Mesendoderm (in vitro differentiated cells): ENCODE measurements at regions not wholly inside any gene's neighbourhood (a gene's known extent, or its start where the extent isn't known, plus 50 kb on each side); places are given as distances from the start of the nearest gene placed in this dataset.

Source experiments
- DNase-seq: peaks from one replicate; pipeline ENCODE4 v3.0.0; 2013
- H2AK5ac ChIP-seq: 2 replicates; pipeline ENCODE4 v1.6.1; 2013; ENCODE audit warnings: low read length, inconsistent platforms
- H2BK120ac ChIP-seq: 2 replicates; pipeline ENCODE4 v1.6.1; 2013; ENCODE audit warnings: low read depth, mild to moderate bottlenecking, low read length, moderate library complexity, mixed read lengths
- H2BK15ac ChIP-seq: replicated peaks from 2 replicates; pipeline ENCODE4 v1.6.1; 2013; ENCODE audit warnings: low read depth, mild to moderate bottlenecking, moderate library complexity
- H2BK5ac ChIP-seq: 2 replicates; pipeline ENCODE4 v1.6.1; 2013; ENCODE audit warnings: low read length, inconsistent platforms
- H3K18ac ChIP-seq: 2 replicates; pipeline ENCODE4 v1.6.1; 2013; ENCODE audit warnings: mild to moderate bottlenecking, low read length, mixed read lengths
- H3K23ac ChIP-seq: one replicate; pipeline ENCODE4 v1.6.1; 2013; ENCODE audit warnings: low read length
- H3K27ac ChIP-seq: 2 replicates; pipeline ENCODE4 v1.5.1; 2013; ENCODE audit warnings: low read depth, mild to moderate bottlenecking, inconsistent platforms, low read length, moderate library complexity
- H3K27me3 ChIP-seq: 2 replicates; pipeline ENCODE4 v1.6.1; 2013; ENCODE audit warnings: low read length, control low read depth, mild to moderate bottlenecking, inconsistent platforms; ENCODE audit not compliant: insufficient read depth, poor library complexity
- H3K36me3 ChIP-seq: 2 replicates; pipeline ENCODE4 v1.6.1; 2013; ENCODE audit warnings: low read length, inconsistent platforms; ENCODE audit not compliant: control insufficient read depth, insufficient read depth
- H3K4ac ChIP-seq: one replicate; pipeline ENCODE4 v1.6.1; 2013; ENCODE audit warnings: low read depth, mild to moderate bottlenecking, low read length, moderate library complexity
- H3K4me1 ChIP-seq: 2 replicates; pipeline ENCODE4 v1.6.1; 2013; ENCODE audit warnings: low read depth, low read length, inconsistent platforms; ENCODE audit not compliant: control insufficient read depth
- H3K4me2 ChIP-seq: 2 replicates; pipeline ENCODE4 v1.6.1; 2013; ENCODE audit warnings: low read length
- H3K4me3 ChIP-seq: 2 replicates; pipeline ENCODE4 v1.5.1; 2013; ENCODE audit warnings: mild to moderate bottlenecking, low read length
- H3K56ac ChIP-seq: one replicate; pipeline ENCODE4 v1.6.1; 2013; ENCODE audit warnings: low read length
- H3K79me1 ChIP-seq: 2 replicates; pipeline ENCODE4 v1.6.1; 2013; ENCODE audit warnings: low read length, inconsistent platforms
- H3K79me2 ChIP-seq: 2 replicates; pipeline ENCODE4 v1.6.1; 2013; ENCODE audit warnings: mild to moderate bottlenecking, low read length; ENCODE audit not compliant: control insufficient read depth, insufficient read depth
- H3K9ac ChIP-seq: 2 replicates; pipeline ENCODE4 v1.6.1; 2013; ENCODE audit warnings: low read length, inconsistent platforms
- H4K5ac ChIP-seq: one replicate; pipeline ENCODE4 v1.6.1; 2013; ENCODE audit warnings: low read length
- H4K8ac ChIP-seq: one replicate; pipeline ENCODE4 v1.6.1; 2013; ENCODE audit warnings: low read depth, mild to moderate bottlenecking, control low read depth, low read length, moderate library complexity
- WGBS: extraction: QIAGEN DNeasy Blood & Tissue Kit; methylation state at CpG from one replicate; pipeline ENCODE4 v1.1.7; 2013; ENCODE audit warnings: low lambda C conversion rate, missing lambda C conversion rate; ENCODE audit not compliant: insufficient coverage; ENCODE audit errors: extremely low coverage; 5-methylcytosine and 5-hydroxymethylcytosine counted together

DNA sequence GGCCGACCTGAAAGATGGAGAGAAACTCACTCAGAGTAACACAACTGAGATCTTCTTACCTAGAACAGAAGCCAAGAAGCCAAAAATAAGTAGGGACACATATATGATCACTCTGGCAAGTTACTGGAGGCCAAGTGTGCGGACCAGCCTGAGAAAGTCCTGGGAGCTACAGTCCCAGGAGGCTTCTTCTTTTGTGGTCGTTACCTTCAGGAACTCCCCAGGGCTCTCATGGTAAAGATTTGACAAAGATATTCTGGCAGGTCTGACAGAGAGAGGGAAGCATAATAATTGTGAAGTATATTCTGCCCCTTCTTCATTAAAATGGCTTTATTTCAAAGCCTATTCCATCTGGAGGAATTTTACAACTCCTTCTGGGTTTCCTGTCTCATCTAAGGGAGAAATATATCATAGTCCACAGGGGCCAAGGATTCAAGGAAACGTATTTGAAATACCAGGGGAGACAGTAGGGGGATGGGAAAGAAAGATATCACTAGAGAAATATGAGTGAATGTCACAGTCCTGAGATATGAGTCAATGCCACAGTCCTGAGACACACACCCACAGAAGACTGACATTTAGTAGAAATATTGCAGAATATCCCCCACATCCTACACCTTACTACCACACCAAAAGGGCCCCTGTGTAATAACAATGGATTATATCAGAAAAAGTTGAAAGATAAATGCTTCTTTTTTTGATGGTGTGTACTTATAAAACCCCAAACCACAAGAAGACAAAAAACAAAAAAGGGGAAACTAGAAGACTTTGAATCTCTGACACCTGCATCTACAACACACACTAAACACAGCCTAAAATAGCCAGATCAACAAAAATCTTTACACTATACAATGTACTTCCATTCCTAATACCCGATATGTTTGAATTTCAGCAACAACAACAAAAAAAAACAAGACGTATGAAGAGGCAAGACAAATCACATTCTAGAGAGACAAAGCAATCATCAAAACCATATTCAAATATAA lies 594.2 kb upstream of the NRG3 start:
- H3K79me2 ChIP-seq: no peaks in the 10 kb centered on the region
- H3K4me2 ChIP-seq: no peak overlapping the region
- H2BK120ac ChIP-seq: no peak overlapping the region
- WGBS: no CpG with 5 or more reads among the region's 6 CpGs
- H3K4ac ChIP-seq: no peak overlapping the region
- H4K5ac ChIP-seq: no peak overlapping the region
- H3K23ac ChIP-seq: no peak overlapping the region
- no peaks in the 10 kb centered on the region for H3K27me3 ChIP-seq
- H3K56ac ChIP-seq: no peak overlapping the region
- H2BK15ac ChIP-seq: no peak overlapping the region
- H2AK5ac ChIP-seq: no peak overlapping the region
- no peaks in the 10 kb centered on the region for H3K36me3 ChIP-seq
- no peak overlapping the region for H4K8ac ChIP-seq
- no peak overlapping the region for H3K9ac ChIP-seq
- H3K79me1 ChIP-seq: no peaks in the 10 kb centered on the region
- no peaks in the 10 kb centered on the region for H3K4me1 ChIP-seq
- DNase-seq: no peak
- no peak overlapping the region for H3K27ac ChIP-seq
- no peak overlapping the region for H3K18ac ChIP-seq
- no peak overlapping the region for H3K4me3 ChIP-seq
- H2BK5ac ChIP-seq: no peak overlapping the region

DNA sequence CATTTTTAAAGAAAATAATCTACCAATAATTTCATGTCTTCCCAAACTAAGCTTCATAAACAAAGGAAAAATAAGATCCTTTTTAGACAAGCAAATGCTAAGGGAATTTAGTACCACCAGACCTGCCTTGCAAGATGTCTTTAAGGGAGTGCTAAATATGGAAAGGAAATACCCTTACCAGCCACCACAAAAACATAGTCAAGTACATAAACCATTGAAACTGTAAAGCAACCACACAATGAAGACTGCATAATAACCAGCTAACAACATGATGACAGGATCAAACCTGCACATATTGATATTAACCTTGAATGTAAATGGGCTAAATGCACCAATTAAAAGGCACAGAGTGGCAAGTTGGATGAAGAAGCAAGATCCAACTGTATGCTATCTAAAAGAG lies 586.5 kb upstream of the NRG3 start:
- H3K27me3 ChIP-seq: no peaks in the 10 kb centered on the region
- H3K23ac ChIP-seq: no peak overlapping the region
- H3K79me1 ChIP-seq: no peaks in the 10 kb centered on the region
- no peaks in the 10 kb centered on the region for H3K79me2 ChIP-seq
- H3K4me3 ChIP-seq: no peak overlapping the region
- DNase-seq: no peak
- no peak overlapping the region for H2BK5ac ChIP-seq
- H2BK120ac ChIP-seq: no peak overlapping the region
- H2BK15ac ChIP-seq: no peak overlapping the region
- no peak overlapping the region for H3K4me2 ChIP-seq
- H3K4ac ChIP-seq: no peak overlapping the region
- no peak overlapping the region for H2AK5ac ChIP-seq
- no peak overlapping the region for H3K56ac ChIP-seq
- no peak overlapping the region for H4K8ac ChIP-seq
- H3K4me1 ChIP-seq: no peaks in the 10 kb centered on the region
- no peak overlapping the region for H4K5ac ChIP-seq
- no peak overlapping the region for H3K9ac ChIP-seq
- H3K18ac ChIP-seq: no peak overlapping the region
- H3K27ac ChIP-seq: no peak overlapping the region
- no peaks in the 10 kb centered on the region for H3K36me3 ChIP-seq

- Histone ChIP-seq H3K4me1 (no peaks in the 10 kb centered on the region), H3K9ac (no peak overlapping the region), H3K56ac (no peak overlapping the region), H3K36me3 (no peaks in the 10 kb centered on the region), H3K79me2 (no peaks in the 10 kb centered on the region), H2AK5ac (no peak overlapping the region), H3K4me2 (no peak overlapping the region), H3K27me3 (no peaks in the 10 kb centered on the region), H4K8ac (no peak overlapping the region), H2BK120ac (no peak overlapping the region), H2BK15ac (no peak overlapping the region), H4K5ac (no peak overlapping the region), H3K27ac (no peak overlapping the region), H2BK5ac (no peak overlapping the region), H3K79me1 (no peaks in the 10 kb centered on the region), H3K23ac (no peak overlapping the region), H3K4ac (no peak overlapping the region), H3K18ac (no peak overlapping the region), H3K4me3 (no peak overlapping the region)
- no peak for DNase-seq
- WGBS: no CpG with 5 or more reads among the region's 4 CpGs
Observed at GRCh38 chr10:81297292-81297691, 577.7 kb upstream of the NRG3 start.

- no CpG with 5 or more reads among the region's 1 CpG for WGBS
- no peak overlapping the region for H2BK5ac ChIP-seq
- no peak overlapping the region for H3K23ac ChIP-seq
- H3K4ac ChIP-seq: no peak overlapping the region
- H3K9ac ChIP-seq: no peak overlapping the region
- no peak overlapping the region for H2AK5ac ChIP-seq
- no peak overlapping the region for H3K4me2 ChIP-seq
- H4K5ac ChIP-seq: no peak overlapping the region
- H3K56ac ChIP-seq: no peak overlapping the region
- H3K18ac ChIP-seq: no peak overlapping the region
- no peaks in the 10 kb centered on the region for H3K79me1 ChIP-seq
- no peaks in the 10 kb centered on the region for H3K79me2 ChIP-seq
- H3K4me3 ChIP-seq: no peak overlapping the region
- H3K4me1 ChIP-seq: no peaks in the 10 kb centered on the region
- H3K36me3 ChIP-seq: no peaks in the 10 kb centered on the region
- no peak overlapping the region for H3K27ac ChIP-seq
- no peak overlapping the region for H4K8ac ChIP-seq
- H3K27me3 ChIP-seq: no peaks in the 10 kb centered on the region
- no peak overlapping the region for H2BK15ac ChIP-seq
- DNase-seq: no peak
- H2BK120ac ChIP-seq: no peak overlapping the region
Observed at GRCh38 chr10:81303656-81304055, 571.3 kb upstream of the NRG3 start.

DNA sequence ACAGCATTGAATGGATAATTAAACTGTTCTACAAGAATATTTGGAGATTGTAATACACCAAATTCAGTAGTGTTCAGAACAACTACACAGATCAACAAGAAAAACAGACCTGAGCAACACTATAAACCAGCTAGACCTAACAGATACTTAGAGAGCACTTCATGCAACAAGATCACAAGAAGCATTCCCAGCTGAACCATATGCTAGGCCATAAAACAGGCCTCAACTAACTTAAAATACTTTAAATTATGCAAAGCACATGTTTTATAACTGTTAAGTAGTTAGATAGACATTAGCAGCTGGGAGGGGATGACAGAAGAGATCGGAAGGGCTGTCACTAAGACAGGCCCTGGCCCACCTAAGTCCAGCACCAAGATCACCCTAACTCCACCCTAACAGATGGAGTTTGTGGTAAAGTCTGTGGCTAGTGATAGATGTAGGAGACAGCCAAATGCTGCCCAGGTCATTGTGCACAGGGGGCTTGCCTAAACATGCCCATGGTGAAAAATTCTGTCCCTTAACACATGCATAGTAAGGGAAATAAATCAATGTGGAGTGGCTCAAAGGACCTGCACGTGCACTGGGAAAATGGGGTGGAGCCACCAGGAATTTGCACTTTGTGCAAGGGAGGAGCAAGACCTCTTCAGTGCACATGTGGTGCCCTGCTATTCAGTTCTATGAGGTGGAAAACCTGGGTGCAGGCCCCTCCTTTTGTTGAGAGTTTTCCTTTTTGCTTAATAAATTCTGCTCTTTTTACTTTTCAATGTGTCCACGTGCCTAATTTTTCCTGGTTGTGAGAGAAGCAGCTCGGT lies 567.8 kb upstream of the NRG3 start:
- Histone ChIP-seq H3K27ac (no peak overlapping the region), H3K4me2 (no peak overlapping the region), H3K4ac (no peak overlapping the region), H3K9ac (no peak overlapping the region), H4K5ac (no peak overlapping the region), H4K8ac (no peak overlapping the region), H3K18ac (no peak overlapping the region), H2BK120ac (no peak overlapping the region), H3K36me3 (no peaks in the 10 kb centered on the region), H3K79me1 (no peaks in the 10 kb centered on the region), H3K27me3 (no peaks in the 10 kb centered on the region), H2AK5ac (no peak overlapping the region), H2BK15ac (no peak overlapping the region), H2BK5ac (no peak overlapping the region), H3K4me3 (no peak overlapping the region), H3K79me2 (no peaks in the 10 kb centered on the region), H3K4me1 (no peaks in the 10 kb centered on the region), H3K23ac (no peak overlapping the region), H3K56ac (no peak overlapping the region)
- DNase-seq: no peak
- no CpG with 5 or more reads among the region's 4 CpGs for WGBS
